Mucosa of rectum (tissue), 2 donors: ENCODE measurements at regions not wholly inside any gene's neighbourhood (a gene's known extent, or its start where the extent isn't known, plus 50 kb on each side); places are given as distances from the start of the nearest gene placed in this dataset.

Source experiments
- H3K27ac ChIP-seq, 2 donors: one replicate each; pipeline ENCODE4 v1.7.0; 2013; ENCODE audit warnings: inconsistent platforms in 2 of 2, low read depth in 2 of 2, low read length in 2 of 2
- H3K27me3 ChIP-seq, 2 donors: one replicate each; pipeline ENCODE4 v1.7.0; 2013; ENCODE audit warnings: low read length in 2 of 2; ENCODE audit not compliant: control insufficient read depth in 2 of 2, insufficient read depth in 2 of 2
- H3K36me3 ChIP-seq, 2 donors: one replicate each; pipeline ENCODE4 v1.7.0; 2013; ENCODE audit warnings: low read length in 2 of 2; ENCODE audit not compliant: control insufficient read depth in 2 of 2, insufficient read depth in 2 of 2
- H3K4me1 ChIP-seq, 2 donors: one replicate each; pipeline ENCODE4 v1.7.0; 2013; ENCODE audit warnings: low read length in 2 of 2, mild to moderate bottlenecking in 1 of 2; ENCODE audit not compliant: control insufficient read depth in 2 of 2, insufficient read depth in 2 of 2
- H3K4me3 ChIP-seq, 2 donors: one replicate each; pipeline ENCODE4 v1.7.0; 2013; ENCODE audit warnings: low read length in 2 of 2
- H3K9ac ChIP-seq, 2 donors: one replicate each; pipeline ENCODE4 v1.7.0; 2013; ENCODE audit warnings: low read length in 2 of 2, low read depth in 1 of 2, mild to moderate bottlenecking in 1 of 2
- H3K9me3 ChIP-seq, 2 donors: one replicate each; pipeline ENCODE4 v1.7.0; 2013; ENCODE audit warnings: low read length in 2 of 2; ENCODE audit not compliant: control insufficient read depth in 2 of 2
- donor health status: healthy.
- donor health status: Normal muscosa, but diverticular disease.

- H3K27me3 ChIP-seq = no peaks in the 10 kb centered on the region
- no peaks in the 10 kb centered on the region for H3K36me3 ChIP-seq
- no peak overlapping the region for H3K4me3 ChIP-seq
- no peaks in the 10 kb centered on the region for H3K4me1 ChIP-seq
- no peak overlapping the region for H3K9ac ChIP-seq
- no peak overlapping the region for H3K27ac ChIP-seq
- no peaks in the 10 kb centered on the region for H3K9me3 ChIP-seq
Measured at GRCh38 chr6:169981969-169982368, 230.5 kb downstream of the ERMARD start.

- no peaks in the 10 kb centered on the region for H3K27me3 ChIP-seq
- H3K4me1 ChIP-seq = no peaks in the 10 kb centered on the region
- H3K9me3 ChIP-seq = no peaks in the 10 kb centered on the region
- H3K9ac ChIP-seq = no peak overlapping the region
- H3K36me3 ChIP-seq = no peaks in the 10 kb centered on the region
- H3K4me3 ChIP-seq = no peak overlapping the region
- H3K27ac ChIP-seq = no peak overlapping the region
Measured at GRCh38 chr6:169981568-169981967, 230.1 kb downstream of the ERMARD start.

- Histone ChIP-seq H3K4me1 (no peaks in the 10 kb centered on the region), H3K9me3 (no peaks in the 10 kb centered on the region), H3K4me3 (no peak overlapping the region), H3K27me3 (no peaks in the 10 kb centered on the region), H3K9ac (no peak overlapping the region), H3K27ac (no peak overlapping the region), H3K36me3 (no peaks in the 10 kb centered on the region)
Measured at GRCh38 chr6:169980826-169981450, 229.5 kb downstream of the ERMARD start.

- H3K4me1 ChIP-seq = no peaks in the 10 kb centered on the region
- H3K27me3 ChIP-seq = no peaks in the 10 kb centered on the region
- no peak overlapping the region for H3K27ac ChIP-seq
- H3K36me3 ChIP-seq = no peaks in the 10 kb centered on the region
- H3K9ac ChIP-seq = no peak overlapping the region
- no peaks in the 10 kb centered on the region for H3K9me3 ChIP-seq
- H3K4me3 ChIP-seq = no peak overlapping the region
Measured at GRCh38 chr6:169979873-169980432, 228.5 kb downstream of the ERMARD start.

GRCh38 chr6:169978615-169979161 lies 227.3 kb downstream of the ERMARD start:
- H3K4me1 ChIP-seq = no peaks in the 10 kb centered on the region
- H3K27me3 ChIP-seq = no peaks in the 10 kb centered on the region
- H3K36me3 ChIP-seq = no peaks in the 10 kb centered on the region
- no peak overlapping the region for H3K4me3 ChIP-seq
- no peaks in the 10 kb centered on the region for H3K9me3 ChIP-seq
- no peak overlapping the region for H3K27ac ChIP-seq
- H3K9ac ChIP-seq = no peak overlapping the region

GRCh38 chr6:169977434-169978265 lies 226.2 kb downstream of the ERMARD start:
- Histone ChIP-seq H3K9ac (no peak overlapping the region), H3K27ac (no peak overlapping the region), H3K9me3 (no peaks in the 10 kb centered on the region), H3K4me3 (no peak overlapping the region), H3K4me1 (no peaks in the 10 kb centered on the region), H3K27me3 (no peaks in the 10 kb centered on the region), H3K36me3 (no peaks in the 10 kb centered on the region)

- Histone ChIP-seq H3K4me1 (no peaks in the 10 kb centered on the region), H3K4me3 (no peak overlapping the region)
Measured at GRCh38 chr6:169976301-169977081, 225.1 kb downstream of the ERMARD start.

GRCh38 chr6:169975701-169976100 lies 224.3 kb downstream of the ERMARD start:
- no peaks in the 10 kb centered on the region for H3K9me3 ChIP-seq
- H3K27ac ChIP-seq = no peak overlapping the region
- no peaks in the 10 kb centered on the region for H3K27me3 ChIP-seq
- H3K4me1 ChIP-seq = no peaks in the 10 kb centered on the region
- no peaks in the 10 kb centered on the region for H3K36me3 ChIP-seq
- no peak overlapping the region for H3K9ac ChIP-seq
- H3K4me3 ChIP-seq = no peak overlapping the region

More at GRCh38 chr6:169976301-169977081, 225.1 kb downstream of the ERMARD start:
- Histone ChIP-seq H3K36me3 (no peaks in the 10 kb centered on the region), H3K27me3 (no peaks in the 10 kb centered on the region), H3K9me3 (no peaks in the 10 kb centered on the region), H3K27ac (no peak overlapping the region), H3K9ac (no peak overlapping the region)

GRCh38 chr6:169975286-169975685 lies 223.9 kb downstream of the ERMARD start:
- Histone ChIP-seq H3K27ac (no peak overlapping the region), H3K4me1 (no peaks in the 10 kb centered on the region), H3K9ac (no peak overlapping the region), H3K27me3 (no peaks in the 10 kb centered on the region), H3K4me3 (no peak overlapping the region), H3K9me3 (no peaks in the 10 kb centered on the region), H3K36me3 (no peaks in the 10 kb centered on the region)
